ENCODE measurements at regions not wholly inside any gene's neighbourhood (a gene's known extent, or its start where the extent isn't known, plus 50 kb on each side); places are given as distances from the start of the nearest gene placed in this dataset.

DNA sequence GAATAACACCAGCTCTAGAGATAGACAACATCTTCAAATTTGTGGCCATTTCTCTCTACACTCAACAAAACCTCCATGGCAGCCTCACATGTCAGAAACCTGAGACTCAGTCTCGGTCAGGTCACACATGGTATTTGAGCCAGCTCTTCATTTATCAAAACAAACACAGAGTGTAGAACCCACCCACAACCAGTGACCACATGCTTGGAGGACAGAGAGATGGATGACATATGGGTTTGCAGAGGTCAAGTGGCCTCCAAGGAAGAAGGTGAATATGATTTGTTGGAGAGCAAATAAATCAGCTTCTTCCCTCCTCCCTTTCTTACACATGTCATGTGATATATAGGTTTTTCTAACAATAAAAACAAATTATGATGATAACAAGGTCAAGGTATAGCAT is 278.1 kb upstream of the LRTM1 start:
- intact Hi-C loops (cut with DNase I), result no loop called here
- TF ChIP-seq, protein P1, sequence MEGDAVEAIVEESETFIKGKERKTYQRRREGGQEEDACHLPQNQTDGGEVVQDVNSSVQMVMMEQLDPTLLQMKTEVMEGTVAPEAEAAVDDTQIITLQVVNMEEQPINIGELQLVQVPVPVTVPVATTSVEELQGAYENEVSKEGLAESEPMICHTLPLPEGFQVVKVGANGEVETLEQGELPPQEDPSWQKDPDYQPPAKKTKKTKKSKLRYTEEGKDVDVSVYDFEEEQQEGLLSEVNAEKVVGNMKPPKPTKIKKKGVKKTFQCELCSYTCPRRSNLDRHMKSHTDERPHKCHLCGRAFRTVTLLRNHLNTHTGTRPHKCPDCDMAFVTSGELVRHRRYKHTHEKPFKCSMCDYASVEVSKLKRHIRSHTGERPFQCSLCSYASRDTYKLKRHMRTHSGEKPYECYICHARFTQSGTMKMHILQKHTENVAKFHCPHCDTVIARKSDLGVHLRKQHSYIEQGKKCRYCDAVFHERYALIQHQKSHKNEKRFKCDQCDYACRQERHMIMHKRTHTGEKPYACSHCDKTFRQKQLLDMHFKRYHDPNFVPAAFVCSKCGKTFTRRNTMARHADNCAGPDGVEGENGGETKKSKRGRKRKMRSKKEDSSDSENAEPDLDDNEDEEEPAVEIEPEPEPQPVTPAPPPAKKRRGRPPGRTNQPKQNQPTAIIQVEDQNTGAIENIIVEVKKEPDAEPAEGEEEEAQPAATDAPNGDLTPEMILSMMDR (IDR thresholded peaks at IDR 0.05), result no peak
- WGBS, 3 donors, result 50 to 67% (median 59%) methylated on average over 1 of the region's 1 CpG
- no peaks in the 10 kb centered on the region for H3K36me3 ChIP-seq (ENCODE audit: insufficient read depth in 1 of 2, low read depth in 1 of 2)
- no peaks in the 10 kb centered on the region for H3K4me1 ChIP-seq
- H3K27me3 ChIP-seq (ENCODE audit: insufficient read depth in 3 of 3, low read length in 2 of 3), result no peaks in the 10 kb centered on the region
- no peaks in the 10 kb centered on the region for H3K9me3 ChIP-seq
- DNase-seq (no peak), ATAC-seq (no peak)
- H3K27ac ChIP-seq, result no peak overlapping the region
- H3K4me3 ChIP-seq, result no peak overlapping the region

DNA sequence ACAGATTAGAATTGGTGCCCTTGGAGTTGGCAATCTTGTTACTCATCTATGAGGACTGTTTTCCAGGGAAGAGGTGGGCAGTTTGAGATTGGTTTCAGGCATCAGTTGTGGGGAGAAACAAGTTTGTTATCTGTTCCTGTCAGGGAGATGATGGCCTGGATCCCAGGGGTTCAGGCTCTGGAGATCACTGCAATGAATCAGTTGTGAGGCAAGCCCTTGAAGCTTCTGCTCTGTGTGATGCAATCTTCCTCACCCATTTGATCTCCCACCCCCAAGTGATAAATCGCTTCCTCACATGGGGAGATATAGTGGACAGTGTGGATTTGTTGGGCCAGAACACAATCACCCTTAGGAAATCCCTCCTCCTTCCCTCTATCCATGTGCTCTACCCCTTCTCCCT is 276.6 kb upstream of the LRTM1 start:
- ATAC-seq (no peak), DNase-seq (no peak)
- TF ChIP-seq, protein P1 (IDR thresholded peaks at IDR 0.05), result no peak
- H3K4me3 ChIP-seq, result no peak overlapping the region
- no peaks in the 10 kb centered on the region for H3K9me3 ChIP-seq
- 85 to 95% (median 93%) methylated on average over 1 of the region's 1 CpG for WGBS, 3 donors
- no peaks in the 10 kb centered on the region for H3K4me1 ChIP-seq
- H3K27ac ChIP-seq, result no peak overlapping the region
- no peaks in the 10 kb centered on the region for H3K27me3 ChIP-seq (ENCODE audit: insufficient read depth in 3 of 3, low read length in 2 of 3)
- intact Hi-C loops (cut with DNase I), result no loop called here
- H3K36me3 ChIP-seq (ENCODE audit: insufficient read depth in 1 of 2, low read depth in 1 of 2), result no peaks in the 10 kb centered on the region

DNA sequence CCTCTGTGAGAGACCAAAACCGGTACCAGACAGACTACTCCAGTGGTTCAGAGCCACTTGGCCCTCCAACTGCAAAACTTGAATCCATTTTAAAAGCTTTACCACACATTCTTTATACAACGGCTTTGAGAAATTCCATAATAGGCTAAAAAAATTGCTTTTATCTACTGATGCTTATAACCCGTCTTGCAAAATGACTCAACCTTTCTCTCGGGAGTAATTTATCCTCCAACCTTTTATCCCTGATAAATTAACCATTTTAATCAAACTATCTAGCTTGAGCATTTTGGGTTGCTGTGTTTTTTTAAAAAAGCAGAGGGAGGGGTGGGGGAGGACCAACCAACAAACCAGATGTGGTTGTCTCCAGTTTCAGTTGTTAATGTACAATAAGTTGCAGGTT is 275.7 kb upstream of the LRTM1 start:
- Histone ChIP-seq H3K4me1 (no peaks in the 10 kb centered on the region), H3K27ac (no peak overlapping the region), H3K27me3 (ENCODE audit: insufficient read depth in 3 of 3, low read length in 2 of 3) (no peaks in the 10 kb centered on the region), H3K9me3 (no peaks in the 10 kb centered on the region), H3K36me3 (ENCODE audit: insufficient read depth in 1 of 2, low read depth in 1 of 2) (no peaks in the 10 kb centered on the region), H3K4me3 (no peak overlapping the region)
- no peak for ATAC-seq
- TF ChIP-seq, protein P1 (IDR thresholded peaks at IDR 0.05), result no peak
- intact Hi-C loops (cut with DNase I), result no loop called here
- 42 to 48% (median 45%) methylated on average over 4 of the region's 4 CpGs for WGBS, 3 donors
- no peak for DNase-seq

GRCh38 chr3:55203006-55203405 is 275.1 kb upstream of the LRTM1 start:
- H3K36me3 ChIP-seq (ENCODE audit: insufficient read depth in 1 of 2, low read depth in 1 of 2), result no peaks in the 10 kb centered on the region
- no peak overlapping the region for H3K4me3 ChIP-seq
- H3K9me3 ChIP-seq, result no peaks in the 10 kb centered on the region
- WGBS, 3 donors, result 65 to 73% (median 72%) methylated on average over 4 of the region's 4 CpGs
- ATAC-seq (no peak), DNase-seq (no peak)
- H3K27me3 ChIP-seq (ENCODE audit: insufficient read depth in 3 of 3, low read length in 2 of 3), result no peaks in the 10 kb centered on the region
- TF ChIP-seq, protein P1 (IDR thresholded peaks at IDR 0.05), result no peak
- intact Hi-C loops (cut with DNase I), result no loop called here
- no peak overlapping the region for H3K27ac ChIP-seq
- no peaks in the 10 kb centered on the region for H3K4me1 ChIP-seq

DNA sequence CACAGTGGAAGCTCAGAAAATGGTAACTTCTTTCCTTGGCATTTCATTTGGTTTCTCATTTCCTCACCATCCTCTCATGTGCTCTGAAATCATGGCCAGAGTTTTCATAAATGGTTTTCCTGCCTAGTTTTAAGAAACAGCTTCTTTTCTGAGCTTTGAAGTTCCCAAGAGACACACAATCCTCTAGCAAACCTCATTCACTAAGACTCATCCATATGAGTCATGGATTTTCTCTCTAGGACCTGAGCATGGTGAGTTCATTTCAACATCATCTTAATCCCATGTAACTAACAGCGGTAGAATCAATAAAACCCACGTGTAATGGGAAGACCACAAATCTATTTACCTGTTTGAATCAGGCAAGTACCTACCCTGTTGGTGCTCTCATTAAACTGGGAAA is 274.5 kb upstream of the LRTM1 start:
- Histone ChIP-seq H3K4me3 (no peak overlapping the region), H3K27ac (no peak overlapping the region), H3K36me3 (ENCODE audit: insufficient read depth in 1 of 2, low read depth in 1 of 2) (no peaks in the 10 kb centered on the region), H3K4me1 (no peaks in the 10 kb centered on the region), H3K27me3 (ENCODE audit: insufficient read depth in 3 of 3, low read length in 2 of 3) (no peaks in the 10 kb centered on the region), H3K9me3 (no peaks in the 10 kb centered on the region)
- DNase-seq (no peak), ATAC-seq (no peak)
- WGBS, 3 donors, result 72 to 87% (median 82%) methylated on average over 2 of the region's 2 CpGs
- TF ChIP-seq, protein P1 (IDR thresholded peaks at IDR 0.05), result no peak
- intact Hi-C loops (cut with DNase I), result no loop called here
